Suprapubic skin (tissue), 4 donors: ENCODE measurements at regions not wholly inside any gene's neighbourhood (a gene's known extent, or its start where the extent isn't known, plus 50 kb on each side); places are given as distances from the start of the nearest gene placed in this dataset.
"Not testable (repeated sequence)": the region's sequence is repeated elsewhere in the genome, so short reads cannot be mapped to it uniquely, and the experiment has no call there.

Experiments used
- DNase-seq, 2 donors: peaks; one replicate each; pipeline ENCODE4 v3.0.0-alpha.2; 2019; ENCODE audit warnings: low spot score in 2 of 2
- H3K27ac ChIP-seq: fragments of 200-600 bp; sonication (generic); one replicate; pipeline ENCODE4 v1.5.1; 2019
- H3K27me3 ChIP-seq: fragments of 200-600 bp; sonication (generic); one replicate; pipeline ENCODE4 v1.5.1; 2019
- H3K36me3 ChIP-seq: fragments of 200-600 bp; sonication (generic); one replicate; pipeline ENCODE4 v1.5.1; 2019
- H3K4me1 ChIP-seq: fragments of 200-600 bp; sonication (generic); one replicate; pipeline ENCODE4 v1.5.1; 2019
- H3K4me3 ChIP-seq: fragments of 200-600 bp; sonication (generic); one replicate; pipeline ENCODE4 v1.5.1; 2019; ENCODE audit warnings: mild to moderate bottlenecking
- H3K9me3 ChIP-seq: fragments of 200-600 bp; sonication (generic); one replicate; pipeline ENCODE4 v1.5.1; 2019
- EP300 ChIP-seq: sonication (generic); formaldehyde crosslinking; IDR thresholded peaks from one replicate; pipeline ENCODE4 v1.6.1; 2017; ENCODE audit warnings: antibody characterized with exemption
- POLR2A ChIP-seq, 2 donors: fragments of 450-650 bp; IDR thresholded peaks; one replicate each; pipeline ENCODE4 v1.6.1; 2017; ENCODE audit warnings: antibody characterized with exemption in 2 of 2, mild to moderate bottlenecking in 2 of 2, moderate library complexity in 2 of 2
- POLR2AphosphoS5 ChIP-seq, 3 donors: sonication (generic); formaldehyde crosslinking; IDR thresholded peaks; one replicate each; pipeline ENCODE4 v1.6.1; 2017; ENCODE audit warnings: antibody characterized with exemption in 3 of 3
- WGBS: methylation state at CpG from one replicate; pipeline ENCODE4 v1.1.5; 2018; 5-methylcytosine and 5-hydroxymethylcytosine counted together
- TF ChIP-seq, protein P1 (sequence below), 2 donors: fragments of 200-600 bp in 1 of 2; fragments of 450-650 bp in 1 of 2; sonication (generic) in 1 of 2; IDR thresholded peaks; one replicate each; pipeline ENCODE4 v1.5.1; 2016 to 2019; ENCODE audit warnings: antibody characterized with exemption in 2 of 2, mild to moderate bottlenecking in 1 of 2, moderate library complexity in 1 of 2

DNA sequence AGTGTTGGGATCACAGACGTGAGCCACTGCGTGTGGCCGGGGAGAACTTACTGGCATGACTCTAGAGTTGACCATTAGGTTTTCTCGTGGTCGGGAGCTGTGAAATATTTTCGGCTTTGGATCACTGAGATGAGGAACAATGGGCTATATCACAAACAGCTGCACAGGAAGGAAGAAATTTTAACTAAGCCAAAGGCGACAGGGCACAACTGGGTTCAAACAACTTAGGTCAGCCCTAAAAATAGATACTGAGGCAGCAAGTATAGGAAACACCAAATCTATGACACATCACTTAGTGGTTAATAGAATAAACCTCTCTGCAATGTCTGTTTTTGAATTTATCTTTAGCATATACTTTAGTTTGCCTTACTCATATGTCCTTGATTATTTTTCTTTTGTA is 162.9 kb downstream of the LRIG3 start:
- Histone ChIP-seq H3K27me3 (no peaks in the 10 kb centered on the region), H3K4me1 (peaks cover 3% of the 10 kb centered on the region), H3K36me3 (no peaks in the 10 kb centered on the region), H3K27ac (no peak overlapping the region), H3K4me3 (no peak overlapping the region), H3K9me3 (no peaks in the 10 kb centered on the region)
- WGBS, result 79% methylated on average over 7 of the region's 7 CpGs
- TF ChIP-seq EP300, result no peak
- TF ChIP-seq, protein P1, sequence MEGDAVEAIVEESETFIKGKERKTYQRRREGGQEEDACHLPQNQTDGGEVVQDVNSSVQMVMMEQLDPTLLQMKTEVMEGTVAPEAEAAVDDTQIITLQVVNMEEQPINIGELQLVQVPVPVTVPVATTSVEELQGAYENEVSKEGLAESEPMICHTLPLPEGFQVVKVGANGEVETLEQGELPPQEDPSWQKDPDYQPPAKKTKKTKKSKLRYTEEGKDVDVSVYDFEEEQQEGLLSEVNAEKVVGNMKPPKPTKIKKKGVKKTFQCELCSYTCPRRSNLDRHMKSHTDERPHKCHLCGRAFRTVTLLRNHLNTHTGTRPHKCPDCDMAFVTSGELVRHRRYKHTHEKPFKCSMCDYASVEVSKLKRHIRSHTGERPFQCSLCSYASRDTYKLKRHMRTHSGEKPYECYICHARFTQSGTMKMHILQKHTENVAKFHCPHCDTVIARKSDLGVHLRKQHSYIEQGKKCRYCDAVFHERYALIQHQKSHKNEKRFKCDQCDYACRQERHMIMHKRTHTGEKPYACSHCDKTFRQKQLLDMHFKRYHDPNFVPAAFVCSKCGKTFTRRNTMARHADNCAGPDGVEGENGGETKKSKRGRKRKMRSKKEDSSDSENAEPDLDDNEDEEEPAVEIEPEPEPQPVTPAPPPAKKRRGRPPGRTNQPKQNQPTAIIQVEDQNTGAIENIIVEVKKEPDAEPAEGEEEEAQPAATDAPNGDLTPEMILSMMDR (IDR thresholded peaks at IDR 0.05), result no peak
- no peak for TF ChIP-seq POLR2AphosphoS5 (IDR thresholded peaks at IDR 0.05)
- no peak for TF ChIP-seq POLR2A (IDR thresholded peaks at IDR 0.05)
- DNase-seq, result no peak

DNA sequence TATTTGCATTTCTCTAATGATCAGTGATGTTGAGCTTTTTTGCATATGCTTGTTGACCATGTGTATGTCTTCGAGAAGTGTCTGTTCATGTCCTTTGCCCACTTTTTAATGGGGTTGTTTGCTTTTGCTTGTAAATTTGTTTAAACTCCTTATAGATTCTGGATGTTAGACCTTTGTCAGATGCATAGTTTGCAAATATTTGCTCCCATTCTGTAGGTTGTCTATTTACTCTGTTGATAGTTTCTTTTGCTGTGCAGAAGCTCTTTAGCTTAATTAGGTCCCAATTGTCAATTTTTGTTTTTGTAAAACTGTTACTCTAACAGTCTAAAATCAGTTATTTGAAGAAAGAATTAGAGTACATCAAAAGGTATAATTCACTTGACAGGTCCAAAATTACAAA is 160.6 kb downstream of the LRIG3 start:
- not testable (repeated sequence) for H3K9me3 ChIP-seq, H3K27ac ChIP-seq, H3K27me3 ChIP-seq, H3K4me1 ChIP-seq, H3K4me3 ChIP-seq, H3K36me3 ChIP-seq, DNase-seq
- WGBS, result 0% methylated on average over 1 of the region's 1 CpG

DNA sequence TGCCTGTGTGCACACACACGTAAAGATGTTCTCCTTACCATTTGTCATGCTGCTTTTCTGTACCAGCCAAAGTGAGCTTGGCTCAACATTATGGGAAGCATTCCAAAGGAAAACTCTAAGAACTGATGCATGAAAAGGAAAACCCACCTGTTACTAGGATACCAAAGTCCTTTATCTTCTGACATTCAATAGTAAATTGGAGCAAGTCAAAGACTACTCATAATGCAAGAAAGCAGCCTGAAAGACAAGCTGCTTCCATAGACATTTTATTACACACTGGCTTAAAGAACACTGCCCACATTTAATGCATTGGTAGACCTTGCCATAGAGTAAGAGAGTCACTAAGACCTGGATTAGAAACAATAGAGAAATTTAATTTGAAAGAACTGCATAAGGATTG is 159.0 kb downstream of the LRIG3 start:
- H3K9me3 ChIP-seq, result no peaks in the 10 kb centered on the region
- H3K4me3 ChIP-seq, result no peak overlapping the region
- 94% methylated on average over 1 of the region's 1 CpG for WGBS
- H3K27ac ChIP-seq, result no peak overlapping the region
- TF ChIP-seq POLR2A (IDR thresholded peaks at IDR 0.05), result no peak
- TF ChIP-seq EP300, result no peak
- TF ChIP-seq, protein P1 (IDR thresholded peaks at IDR 0.05), result no peak
- no peak for TF ChIP-seq POLR2AphosphoS5 (IDR thresholded peaks at IDR 0.05)
- no peaks in the 10 kb centered on the region for H3K36me3 ChIP-seq
- no peaks in the 10 kb centered on the region for H3K27me3 ChIP-seq
- peaks cover 3% of the 10 kb centered on the region for H3K4me1 ChIP-seq
- no peak for DNase-seq

DNA sequence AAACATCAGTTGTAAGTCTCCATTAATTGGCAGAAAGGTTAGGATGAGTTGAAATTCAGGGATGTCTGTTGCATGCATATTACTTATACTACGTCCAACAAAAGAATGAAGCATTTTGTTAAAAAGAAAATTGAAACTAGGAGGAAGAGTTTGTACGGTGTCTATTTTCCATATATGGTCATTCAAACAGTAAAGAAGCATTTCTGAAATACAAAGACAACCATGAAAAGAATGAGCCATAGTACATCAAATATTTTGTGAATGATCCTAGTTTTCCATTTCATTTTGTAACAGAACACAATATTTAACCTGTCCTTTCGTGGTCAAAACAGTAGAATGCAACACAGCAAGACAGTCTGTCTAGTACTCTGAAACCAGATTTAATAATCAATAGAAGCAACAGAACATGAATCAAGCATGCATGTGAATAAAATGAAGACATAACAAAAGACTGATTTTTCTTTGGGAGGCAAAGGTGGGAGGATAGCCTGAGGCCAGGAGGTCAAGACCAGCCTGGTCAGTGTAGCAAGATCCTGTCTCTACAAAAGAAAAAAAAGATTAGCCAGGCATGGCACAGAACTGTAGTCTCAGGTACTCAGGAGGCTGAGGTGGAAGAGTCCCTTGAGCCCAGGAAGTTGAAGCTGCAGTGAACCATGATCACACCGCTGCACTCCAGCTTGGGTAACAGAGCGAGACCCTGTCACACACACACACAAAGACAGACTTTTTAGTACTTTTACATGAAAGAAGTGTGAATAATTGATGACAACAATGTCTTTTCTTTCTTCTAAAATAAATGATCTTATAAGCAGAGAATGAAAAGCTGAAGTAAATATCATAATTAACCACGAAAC is 156.0 kb downstream of the LRIG3 start:
- WGBS, result 53% methylated on average over 6 of the region's 6 CpGs
- TF ChIP-seq, protein P1 (IDR thresholded peaks at IDR 0.05), result no peak
- TF ChIP-seq POLR2AphosphoS5 (IDR thresholded peaks at IDR 0.05) (no peak), POLR2A (IDR thresholded peaks at IDR 0.05) (no peak), EP300 (no peak)
- DNase-seq, result no peak

DNA sequence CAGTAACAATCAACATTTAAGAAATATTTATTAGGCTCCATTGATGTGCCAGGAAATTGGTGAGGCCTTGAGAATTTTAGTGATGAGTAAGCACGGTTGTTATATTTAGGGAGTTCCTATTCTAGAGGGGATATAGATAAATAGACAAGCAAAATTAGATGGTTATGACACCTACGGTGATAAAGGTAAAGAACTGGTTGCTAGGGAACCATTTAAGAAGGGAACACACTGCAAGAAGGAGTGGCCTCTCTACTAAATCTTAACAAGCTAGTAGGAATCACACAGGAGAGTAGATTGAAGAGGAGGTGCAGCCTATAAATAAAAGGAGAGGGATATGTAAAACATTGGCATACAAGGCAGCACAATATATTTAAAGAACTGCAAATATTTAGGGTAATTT is 155.2 kb downstream of the LRIG3 start:
- WGBS, result 40% methylated on average over 2 of the region's 2 CpGs
- TF ChIP-seq, protein P1 (IDR thresholded peaks at IDR 0.05), result no peak
- TF ChIP-seq POLR2AphosphoS5 (IDR thresholded peaks at IDR 0.05) (no peak), POLR2A (IDR thresholded peaks at IDR 0.05) (no peak), EP300 (no peak)
- H3K36me3 ChIP-seq, result no peaks in the 10 kb centered on the region

More for the DNA sequence above, 156.0 kb downstream of the LRIG3 start:
- Histone ChIP-seq H3K27me3 (no peaks in the 10 kb centered on the region), H3K36me3 (no peaks in the 10 kb centered on the region), H3K4me3 (no peak overlapping the region), H3K9me3 (no peaks in the 10 kb centered on the region), H3K4me1 (no peaks in the 10 kb centered on the region), H3K27ac (no peak overlapping the region)

More for the DNA sequence above, 155.2 kb downstream of the LRIG3 start:
- Histone ChIP-seq H3K4me1 (no peaks in the 10 kb centered on the region), H3K27me3 (no peaks in the 10 kb centered on the region), H3K9me3 (no peaks in the 10 kb centered on the region), H3K27ac (no peak overlapping the region), H3K4me3 (no peak overlapping the region)
- no peak for DNase-seq
